Erythroblast (primary cell): ENCODE measurements at regions not wholly inside any gene's neighbourhood (a gene's known extent, or its start where the extent isn't known, plus 50 kb on each side); places are given as distances from the start of the nearest gene placed in this dataset.

Experiments
- GATA1 ChIP-seq: IDR thresholded peaks from 2 replicates; pipeline ENCODE4 v1.6.1; 2011; ENCODE audit warnings: low read depth, mild to moderate bottlenecking, control low read depth, low read length, moderate library complexity
- POLR2A ChIP-seq: IDR thresholded peaks from 2 replicates; pipeline ENCODE4 v1.6.1; 2011; ENCODE audit warnings: mild to moderate bottlenecking, low read length

DNA sequence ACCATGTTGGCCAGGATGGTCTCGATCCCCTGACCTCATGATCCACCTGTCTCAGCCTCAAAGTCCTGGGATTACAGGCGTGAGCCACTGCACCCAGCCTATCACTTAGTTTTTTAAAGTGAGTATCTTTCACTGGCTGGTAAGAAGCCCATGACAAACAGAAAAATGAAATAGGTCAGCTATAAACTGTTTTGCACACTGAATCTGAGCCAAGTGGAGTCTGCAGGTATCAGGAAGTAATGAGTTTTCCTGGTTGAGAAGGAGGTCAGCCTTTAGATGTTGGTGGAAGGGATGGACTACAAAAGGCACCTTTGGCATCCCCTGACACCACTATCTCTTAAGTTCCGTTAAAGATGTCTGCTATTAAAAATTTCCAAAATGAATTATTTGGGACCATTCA lies 345.1 kb downstream of the AASDHPPT start:
- TF ChIP-seq POLR2A (no peak), GATA1 (no peak)
